ENCODE measurements at regions not wholly inside any gene's neighbourhood (a gene's known extent, or its start where the extent isn't known, plus 50 kb on each side); places are given as distances from the start of the nearest gene placed in this dataset.
A peak's percentile ranks its signal among the peaks of the same experiment; 100 is the strongest.

DNA sequence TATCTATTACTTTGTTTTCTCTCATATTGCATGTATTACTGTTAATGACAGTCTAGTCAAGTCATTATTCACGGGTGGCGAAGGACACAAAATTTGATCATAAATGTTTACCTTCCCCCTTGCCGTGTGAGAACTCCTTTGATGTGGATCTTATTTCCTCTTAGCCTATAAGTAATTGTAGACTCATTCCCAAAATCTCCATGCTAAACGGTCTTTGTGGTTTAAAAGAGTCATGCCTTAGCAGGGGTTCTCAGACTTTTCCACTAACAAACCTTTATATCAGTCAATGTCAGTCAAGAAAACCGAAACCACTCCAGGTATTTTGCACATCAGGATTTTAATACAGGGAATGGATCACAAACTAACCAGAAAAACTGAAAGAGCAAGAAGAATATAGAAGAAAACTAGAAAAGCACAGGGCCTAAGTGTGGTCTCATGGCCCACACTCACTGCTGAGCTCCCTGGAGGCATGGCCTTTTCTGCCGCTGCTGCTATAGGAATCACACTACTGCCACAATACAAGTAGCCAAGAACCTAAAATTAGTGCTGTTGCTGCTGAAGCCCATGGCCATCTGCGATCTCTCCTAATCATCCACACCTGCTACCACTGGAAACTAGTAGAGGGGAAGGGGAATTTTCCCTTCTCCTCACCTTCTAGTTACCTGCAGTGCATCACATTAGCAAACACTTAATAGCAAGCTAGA lies 186.0 kb upstream of the POU3F2 start:
- DNase-seq, result no peak

DNA sequence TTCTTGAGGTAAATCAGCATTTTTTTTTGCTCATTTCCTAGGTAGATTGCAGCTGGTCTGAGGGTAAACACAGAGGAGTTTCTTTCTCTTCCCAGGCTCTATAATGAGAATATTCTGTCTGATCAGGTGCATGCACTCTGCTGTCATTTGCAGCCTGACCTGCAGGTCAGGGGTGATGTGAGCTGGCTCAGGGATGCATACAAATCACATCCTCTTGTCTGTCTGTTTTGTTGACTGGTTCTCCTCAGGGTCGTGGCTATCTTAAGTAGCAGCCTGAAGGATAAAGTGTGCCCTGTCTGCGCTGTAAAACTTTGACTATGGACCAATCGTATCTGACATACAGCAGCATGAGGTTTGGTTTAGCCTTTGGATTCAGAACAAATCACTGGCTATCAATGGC lies 183.4 kb upstream of the POU3F2 start:
- no peak for DNase-seq

DNA sequence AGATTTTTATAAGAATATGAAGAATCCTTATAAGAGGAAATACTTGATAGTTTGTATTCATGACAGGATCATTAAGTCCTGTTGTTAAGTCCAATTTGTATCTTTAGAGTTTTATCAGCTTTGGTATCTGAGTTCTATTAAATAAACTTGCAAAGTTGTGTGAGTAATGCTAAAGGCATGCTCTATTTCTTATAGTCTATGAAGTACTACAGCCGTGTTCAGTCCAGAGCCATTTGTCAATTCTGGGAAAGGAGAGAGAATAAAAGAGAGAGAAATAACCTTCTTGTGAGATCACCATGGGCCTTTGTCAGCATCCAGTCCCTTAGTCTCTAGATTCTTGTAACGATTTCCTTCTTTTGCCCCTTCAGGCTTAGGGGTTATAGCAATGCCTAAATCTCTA lies 181.2 kb upstream of the POU3F2 start:
- DNase-seq, result no peak

DNA sequence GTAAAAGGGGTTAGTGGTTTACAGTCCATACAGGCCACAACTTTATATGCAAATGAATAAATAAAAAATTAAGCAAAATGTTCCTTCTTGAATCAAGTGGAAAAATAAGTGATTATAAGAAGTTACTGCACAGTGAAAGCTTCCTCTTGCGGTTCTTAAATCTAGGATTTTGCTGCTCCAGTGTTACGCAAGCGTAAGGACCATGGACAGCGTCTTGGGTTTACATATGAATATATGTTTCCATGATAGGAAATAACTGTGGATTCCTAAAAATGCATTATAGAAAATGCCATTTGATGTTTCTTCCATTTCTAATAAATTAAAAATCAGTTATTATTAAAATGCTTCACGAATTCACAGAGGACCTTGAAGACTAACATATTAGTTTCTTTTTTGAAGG lies 176.6 kb upstream of the POU3F2 start:
- DNase-seq, result no peak

DNA sequence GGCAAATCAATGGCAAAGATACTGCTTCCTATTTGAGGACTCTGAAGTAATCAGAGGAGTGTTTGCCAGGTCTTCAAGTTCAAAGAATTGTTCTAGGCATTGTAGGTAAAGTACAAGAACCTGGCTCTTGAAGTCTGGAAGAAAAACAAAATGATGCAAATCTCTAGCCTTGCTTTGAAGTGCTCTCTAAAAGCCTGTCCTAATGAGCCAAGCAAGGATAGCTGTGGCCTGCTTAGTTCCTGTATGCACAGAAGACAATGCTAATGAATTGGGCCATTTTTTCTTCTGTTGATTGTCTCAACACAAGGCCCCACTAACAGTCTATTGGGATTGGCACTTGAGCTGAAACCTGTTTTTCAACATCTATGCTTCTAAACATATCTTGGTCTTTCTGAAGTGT lies 165.0 kb upstream of the POU3F2 start:
- DNase-seq, result no peak

DNA sequence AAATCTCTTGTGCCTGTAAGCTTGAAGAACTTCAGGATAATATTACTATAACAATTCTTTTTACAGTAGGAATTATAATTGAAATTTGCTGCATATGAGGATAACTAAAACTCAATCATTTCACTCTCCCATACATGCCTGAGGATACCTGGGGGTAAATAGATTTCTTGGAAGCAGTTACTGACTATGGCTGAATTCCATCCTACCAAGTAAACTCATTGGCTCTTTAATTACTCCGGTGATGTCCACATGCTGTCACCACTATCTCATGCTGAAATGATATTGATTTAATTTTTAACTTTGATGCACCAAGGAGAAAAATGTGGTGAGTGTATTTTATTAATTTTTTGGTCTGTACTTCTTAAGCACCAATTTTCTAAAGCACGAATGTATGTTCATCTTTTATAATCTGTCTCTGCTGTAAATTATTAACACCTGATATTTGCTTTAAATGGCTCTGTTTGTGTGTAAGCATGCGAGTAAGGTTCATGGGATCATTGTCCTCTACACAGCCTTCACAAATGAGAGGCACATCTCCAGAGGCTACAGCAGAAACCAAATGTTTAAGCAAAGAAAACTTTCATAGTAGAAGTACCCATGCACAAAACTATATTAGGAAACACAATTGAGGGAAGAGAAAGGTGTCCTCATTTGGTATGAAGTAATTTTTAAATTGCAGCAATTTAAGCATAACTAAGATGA lies 164.2 kb upstream of the POU3F2 start:
- DNase-seq, result no peak

DNA sequence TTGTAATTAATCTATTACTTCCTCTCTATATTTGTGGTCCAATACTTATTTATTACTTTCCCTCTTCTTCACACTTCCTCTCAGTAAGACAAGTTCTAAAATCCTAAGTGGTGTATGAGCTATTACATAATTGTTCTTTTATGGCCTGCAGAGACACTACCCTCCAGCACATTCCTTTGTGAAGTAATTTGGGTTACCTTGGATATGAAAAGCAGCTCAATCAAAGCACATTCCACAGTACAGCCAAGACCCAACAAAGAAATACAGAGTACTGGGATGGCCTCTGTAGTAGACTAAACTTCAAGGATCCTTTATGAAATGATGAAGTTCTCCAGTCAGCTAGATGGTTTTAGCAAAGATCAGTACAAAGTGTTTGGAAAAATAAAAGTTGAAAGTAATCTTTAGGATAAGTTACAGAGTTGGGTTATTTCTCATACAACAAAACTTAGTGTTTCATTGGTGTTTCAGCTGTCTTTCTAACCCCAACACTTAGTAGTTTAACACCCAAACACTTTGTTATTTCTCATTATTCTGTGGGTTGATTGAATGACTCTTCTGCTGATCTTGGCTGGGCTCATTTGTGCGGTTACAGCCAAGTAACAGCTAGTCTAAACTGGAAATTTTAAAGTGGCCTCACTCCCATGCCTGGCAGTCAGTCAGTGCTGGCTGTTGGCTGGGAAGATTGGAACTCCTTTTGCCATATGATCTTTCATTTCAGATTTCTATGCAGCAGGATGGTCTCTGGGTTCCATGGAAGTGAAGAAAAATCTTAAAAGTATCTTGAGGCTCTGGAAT lies 161.5 kb upstream of the POU3F2 start:
- DNase-seq, result no peak

DNA sequence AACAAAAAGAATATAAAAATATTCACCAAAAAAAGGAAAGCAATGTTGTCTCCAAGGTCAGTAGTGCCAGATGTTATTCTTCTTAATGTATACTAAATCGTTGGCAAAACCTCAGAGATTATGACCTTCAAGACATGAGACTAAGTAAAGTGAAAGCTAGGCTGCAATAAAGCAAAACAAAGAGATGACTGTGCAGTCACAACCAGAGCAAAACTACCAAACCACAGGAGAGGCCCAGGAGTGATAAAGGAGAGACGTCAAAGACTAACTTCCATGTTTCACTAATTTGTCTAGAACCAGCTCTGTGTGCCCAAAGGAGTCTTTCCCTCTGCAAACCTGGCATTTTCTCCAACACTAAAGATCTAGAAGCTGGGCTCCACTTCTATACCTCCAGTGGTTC lies 155.9 kb upstream of the POU3F2 start:
- DNase-seq, result no peak

DNA sequence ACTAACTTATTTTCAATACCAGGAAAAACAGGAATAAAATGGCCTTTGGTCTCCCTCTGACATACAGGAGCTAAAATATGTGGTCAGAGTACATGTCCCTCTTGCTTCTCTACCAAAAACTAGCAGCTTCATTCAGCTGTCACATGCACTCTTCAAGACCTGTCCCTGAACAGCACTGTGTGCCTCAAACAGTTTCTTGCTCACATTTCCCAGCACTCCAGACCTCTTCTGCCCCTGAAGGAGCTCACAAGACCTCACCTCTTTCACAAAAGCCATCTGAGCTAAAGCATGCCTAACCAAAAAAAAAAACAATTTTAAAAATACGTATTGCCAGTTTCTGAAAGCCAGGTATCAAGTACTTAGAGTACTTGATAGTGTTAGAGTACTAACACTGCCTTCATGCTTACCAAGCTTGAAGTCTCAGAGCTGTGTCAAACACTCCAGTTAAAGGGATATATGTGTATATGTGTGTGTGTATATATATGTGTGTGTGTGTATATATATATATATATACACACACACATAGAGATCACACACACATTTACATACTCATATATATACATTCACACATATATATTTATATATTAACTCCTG lies 148.3 kb upstream of the POU3F2 start:
- DNase-seq, result no peak

DNA sequence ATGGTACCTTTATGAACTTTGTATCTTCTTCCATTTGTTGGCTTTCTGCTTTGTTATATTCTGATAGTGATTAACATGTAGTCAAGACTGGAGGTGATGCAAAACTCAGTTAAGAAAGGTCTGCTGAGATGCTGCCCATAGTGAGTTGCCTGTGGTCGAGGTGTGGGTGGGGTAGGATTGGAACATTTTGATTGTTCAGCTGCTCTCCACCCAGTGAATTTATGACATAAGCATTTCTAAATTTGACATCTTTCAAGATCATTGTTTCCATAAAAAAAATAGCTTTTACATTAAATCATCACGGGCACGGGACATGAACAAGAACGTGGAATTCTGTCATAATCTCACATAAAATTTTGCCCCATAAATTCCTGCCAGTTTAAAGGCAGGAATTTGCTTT lies 146.6 kb upstream of the POU3F2 start:
- DNase-seq, result no peak

DNA sequence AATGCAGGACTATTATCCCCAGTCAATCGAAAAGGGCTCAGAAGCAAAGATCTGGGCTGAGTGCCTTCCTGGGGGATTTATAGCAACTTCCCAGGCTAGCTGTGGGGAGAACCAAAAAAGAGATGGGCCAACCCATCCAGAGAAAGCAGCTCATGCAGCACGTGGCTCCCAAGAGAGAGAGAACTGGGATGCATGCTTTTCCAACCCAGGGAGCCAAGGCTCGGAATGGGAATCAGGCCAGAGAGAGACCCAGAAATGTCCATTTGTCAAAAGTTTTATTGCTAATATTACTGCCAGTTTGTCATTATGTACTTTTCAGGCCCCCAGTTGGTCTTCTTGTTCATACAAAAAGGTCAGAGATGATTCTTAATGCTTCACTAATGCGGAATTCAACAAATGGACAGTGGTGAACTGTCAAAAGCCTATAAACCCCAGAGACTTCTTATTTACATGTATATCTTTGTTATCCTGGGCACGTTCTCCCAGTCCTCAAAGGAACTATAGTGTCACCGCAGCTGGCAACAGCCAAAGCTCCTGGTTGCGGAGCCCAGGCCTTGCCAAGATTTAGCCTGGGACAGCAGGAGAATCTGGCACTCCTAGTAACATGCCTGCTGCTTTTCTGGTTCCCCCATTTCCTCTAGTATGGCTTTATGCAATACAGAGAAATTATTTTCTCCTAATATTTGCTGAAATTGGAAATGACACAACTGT lies 139.1 kb upstream of the POU3F2 start:
- DNase-seq, result no peak

DNA sequence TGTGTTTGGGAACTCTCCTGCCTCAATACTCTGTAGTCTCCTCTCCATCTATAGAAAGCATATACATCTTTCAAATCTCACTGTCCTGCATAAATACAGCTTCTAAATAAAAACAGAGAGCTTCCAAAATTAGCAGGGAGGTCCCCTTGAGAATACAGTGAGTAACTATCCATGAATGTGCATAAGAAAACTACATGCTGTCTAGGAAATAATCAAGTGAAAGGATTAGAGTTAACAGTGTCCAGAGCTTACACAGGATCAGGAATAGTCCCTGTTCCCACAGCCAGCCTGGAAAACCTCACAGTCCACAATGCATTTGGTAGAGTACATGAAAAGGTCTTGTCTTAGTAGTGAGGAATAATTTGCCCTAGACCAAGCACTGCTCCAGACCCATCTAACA lies 123.0 kb upstream of the POU3F2 start:
- no peak for DNase-seq

DNA sequence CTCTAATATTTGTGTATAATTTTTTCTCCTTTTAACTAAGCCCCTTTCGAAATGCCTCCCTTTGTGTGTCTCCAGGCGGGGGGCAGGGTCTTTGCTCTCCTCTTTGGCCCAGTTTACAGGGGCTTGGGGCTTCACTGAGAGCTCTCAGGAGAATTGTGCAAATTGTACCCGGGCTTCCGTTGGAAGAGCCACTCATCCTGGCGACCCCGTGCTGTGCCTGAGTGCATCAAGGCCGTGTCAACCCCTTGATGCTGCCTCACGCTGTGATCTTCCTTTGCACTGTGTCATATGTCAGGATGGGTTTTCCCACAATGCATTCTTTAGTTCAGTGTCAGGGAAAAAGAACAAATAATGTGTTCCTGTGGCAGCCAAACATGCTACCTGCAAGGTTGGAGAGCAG lies 118.0 kb upstream of the POU3F2 start:
- no peak for DNase-seq

DNA sequence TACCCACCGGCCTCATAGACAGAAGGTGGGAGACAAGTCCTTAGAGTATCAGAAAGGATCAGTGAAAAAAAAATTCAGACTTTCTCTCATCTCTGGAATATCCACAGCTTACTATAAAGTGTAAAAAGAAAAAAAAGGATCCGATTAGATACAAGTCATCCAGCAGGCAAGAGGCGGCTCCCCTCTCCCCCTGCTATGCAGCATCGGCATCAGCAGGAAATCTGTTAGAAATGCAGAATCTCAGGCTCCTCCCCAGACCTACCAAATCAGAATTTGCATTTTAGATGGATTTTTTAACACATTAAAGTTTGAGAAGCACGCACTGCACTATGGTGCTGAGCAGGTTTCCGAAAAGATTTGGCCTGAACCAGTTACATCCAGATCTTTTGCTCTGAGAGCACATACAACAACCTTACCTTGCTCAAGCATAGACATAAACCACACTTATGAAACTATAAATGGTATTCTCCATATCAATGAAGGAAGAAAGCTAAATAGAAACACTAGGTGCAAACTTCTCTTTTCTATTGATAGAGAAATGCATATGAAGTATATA lies 117.0 kb upstream of the POU3F2 start:
- no peak for DNase-seq

DNA sequence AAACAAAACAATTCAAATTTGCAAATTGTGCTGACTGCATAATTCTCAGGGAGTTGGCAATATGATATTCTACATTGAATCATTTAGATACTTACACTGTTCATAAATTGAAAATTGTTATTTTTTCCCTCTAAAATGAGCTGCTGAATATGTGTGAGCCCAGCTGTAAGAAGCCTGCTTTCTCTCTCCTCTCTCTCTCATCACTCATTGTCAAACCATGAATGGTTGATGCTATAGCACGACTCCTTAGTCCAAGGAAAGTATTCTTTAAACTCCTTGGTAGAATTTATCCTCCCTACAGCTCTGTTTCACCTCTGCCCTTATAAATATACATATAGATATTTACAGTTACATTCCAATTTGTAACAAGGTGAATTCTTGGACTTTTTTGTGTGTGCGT lies 116.4 kb upstream of the POU3F2 start:
- DNase-seq, result no peak

DNA sequence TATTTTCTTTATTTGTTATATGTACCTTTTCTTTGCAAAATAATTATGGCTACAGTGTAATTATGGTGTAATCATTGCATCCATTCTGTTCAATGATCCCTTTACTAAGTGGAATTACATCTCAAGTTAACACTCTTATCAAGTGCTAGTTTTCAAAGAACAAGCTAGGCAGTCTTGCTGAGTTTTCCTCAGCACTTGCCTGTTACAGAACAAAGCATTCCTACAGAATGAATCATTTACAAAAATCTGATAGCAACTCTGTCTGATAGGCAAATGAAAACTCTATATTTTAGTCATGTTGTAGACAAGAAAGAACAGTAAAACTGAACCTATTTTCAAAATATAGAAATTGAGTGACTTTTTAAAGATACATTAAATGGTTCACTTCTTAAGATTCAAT lies 109.8 kb upstream of the POU3F2 start:
- DNase-seq, result no peak

DNA sequence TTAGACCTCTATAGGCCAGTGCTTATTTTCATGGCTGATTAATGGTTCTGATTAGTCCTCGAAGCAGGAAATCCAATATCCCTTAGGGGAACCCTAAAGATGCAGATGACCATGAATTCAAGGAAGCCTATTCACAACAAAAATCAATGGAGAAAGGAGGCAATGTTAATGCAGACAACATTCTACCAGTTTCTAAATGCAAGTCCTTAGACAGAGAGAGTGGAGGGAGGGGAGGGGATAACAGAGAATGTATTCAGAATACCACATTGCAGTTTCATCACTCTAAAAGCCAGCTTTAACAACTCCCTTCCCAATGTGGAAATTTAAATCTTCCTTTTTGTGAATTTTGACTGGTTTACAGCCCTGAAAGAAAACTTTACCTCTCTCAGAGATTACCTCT lies 87.1 kb upstream of the POU3F2 start:
- no peak for DNase-seq

DNA sequence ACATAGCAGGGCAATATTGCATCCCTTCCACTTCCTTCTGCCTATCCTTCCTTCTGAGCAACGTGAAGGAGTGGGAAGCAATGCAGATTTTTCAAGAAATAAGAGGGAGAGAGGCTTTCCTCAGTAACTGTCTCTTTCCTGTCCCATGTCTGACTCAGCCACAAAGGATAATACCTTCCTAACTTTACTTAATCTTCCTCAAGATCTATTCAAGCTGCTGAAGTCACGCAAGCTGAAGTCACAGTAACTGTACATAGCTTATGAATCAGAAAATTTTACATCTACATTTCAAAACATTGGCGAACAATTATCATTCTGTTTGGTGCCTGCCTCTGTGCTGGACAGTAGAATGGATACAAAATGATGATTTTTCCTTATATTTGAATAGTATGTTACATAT lies 86.4 kb upstream of the POU3F2 start:
- no peak for DNase-seq

DNA sequence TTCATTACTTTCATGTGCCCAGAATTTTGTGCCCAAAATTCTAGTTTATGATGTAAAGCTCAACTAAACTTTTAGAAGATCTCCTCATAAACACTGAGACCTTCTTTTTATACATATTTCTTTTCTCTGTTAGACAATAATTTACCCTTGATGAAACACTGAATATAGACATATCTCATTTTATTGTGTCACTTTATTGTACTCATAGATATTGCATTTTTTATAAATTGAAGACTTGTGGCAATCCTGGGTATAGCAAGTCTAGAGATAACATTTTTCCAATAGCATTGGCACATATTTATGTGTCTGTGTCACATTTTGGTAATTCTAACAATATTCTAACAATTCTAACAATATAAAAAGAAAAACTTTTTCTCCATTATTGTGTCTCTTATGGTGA lies 74.9 kb upstream of the POU3F2 start:
- no peak for DNase-seq

DNA sequence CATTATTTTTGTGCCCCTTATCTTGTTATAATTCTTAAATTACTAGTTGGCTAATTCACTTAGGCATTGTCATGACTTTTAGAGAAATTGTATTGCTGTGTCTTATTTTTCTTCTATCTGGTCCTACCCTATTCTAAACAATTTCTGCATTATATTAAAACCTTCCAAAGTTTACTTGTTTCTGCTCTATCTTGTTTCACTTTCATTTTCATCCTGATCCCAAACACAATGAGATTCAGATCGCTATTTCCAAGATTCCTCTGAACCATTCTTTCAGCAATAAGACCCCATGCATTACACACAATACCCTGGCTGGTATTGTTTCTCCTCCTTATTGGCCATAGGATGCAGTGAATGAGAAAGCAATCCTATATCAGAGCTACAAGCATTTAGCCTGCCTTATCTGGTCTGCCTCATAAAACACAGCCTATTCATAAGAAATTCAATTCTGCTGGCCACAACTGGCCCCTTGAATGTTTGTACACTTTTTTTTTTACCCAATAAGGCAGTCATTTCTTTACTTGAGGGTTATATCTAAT lies 69.9 kb upstream of the POU3F2 start:
- no peak for DNase-seq

DNA sequence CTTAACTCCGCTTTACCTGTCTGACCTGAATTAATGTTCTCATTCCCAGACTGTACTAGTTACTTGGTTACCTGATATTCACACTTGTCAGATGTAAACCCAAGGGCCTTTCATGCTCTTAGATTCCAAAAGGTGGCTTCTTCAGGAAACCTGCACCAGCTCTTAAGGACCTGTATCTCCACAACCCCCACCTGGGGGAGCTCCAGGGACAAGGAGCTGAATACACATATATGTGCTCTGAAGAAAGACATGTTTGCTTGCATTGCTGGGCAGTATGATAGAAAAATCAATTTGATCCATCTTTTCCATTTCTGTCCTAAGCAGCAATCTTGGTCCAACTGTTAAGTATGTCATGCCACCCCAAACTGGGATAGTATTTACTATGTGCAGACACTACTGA lies 64.8 kb upstream of the POU3F2 start:
- DNase-seq, result peak; percentile 59

DNA sequence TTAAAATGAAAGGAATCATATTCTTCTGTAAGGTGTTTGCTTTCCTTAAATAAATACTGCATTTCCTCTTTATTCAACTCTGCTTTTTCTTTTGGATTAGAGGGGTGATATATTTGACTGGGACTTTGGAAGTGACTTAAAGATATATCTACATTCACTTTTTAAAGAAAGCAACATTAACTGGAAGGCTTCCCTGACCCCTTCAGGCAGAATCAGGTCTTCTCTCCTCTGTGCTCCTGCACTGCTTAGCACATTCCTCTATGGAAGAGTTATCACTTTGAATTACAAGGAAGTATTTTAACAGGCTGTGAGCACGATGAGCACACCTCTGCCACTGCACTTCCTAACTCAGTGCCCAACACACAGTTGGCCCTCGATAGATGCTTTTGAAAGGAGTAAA lies 59.2 kb upstream of the POU3F2 start:
- no peak for DNase-seq

DNA sequence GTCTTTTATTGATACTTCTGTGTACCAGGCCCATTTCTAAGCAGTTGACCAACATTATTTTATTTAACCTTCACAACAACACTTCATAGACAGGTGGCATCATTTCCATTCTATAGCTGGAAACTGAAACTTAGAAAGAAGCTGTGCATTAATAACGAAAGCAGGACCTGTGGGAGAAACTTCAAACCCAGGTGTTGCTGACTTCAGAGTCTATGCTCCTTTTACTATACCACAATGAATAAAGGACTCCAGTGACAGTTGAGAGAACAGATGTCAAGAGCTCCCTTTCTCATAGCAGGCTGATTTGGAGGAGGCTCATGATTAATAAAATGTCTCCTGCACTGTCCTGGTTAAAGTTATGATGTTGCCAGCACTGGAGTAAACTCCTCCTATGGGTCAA lies 56.6 kb upstream of the POU3F2 start:
- DNase-seq, result no peak
